ENCODE measurements at regions not wholly inside any gene's neighbourhood (a gene's known extent, or its start where the extent isn't known, plus 50 kb on each side); places are given as distances from the start of the nearest gene placed in this dataset.

DNA sequence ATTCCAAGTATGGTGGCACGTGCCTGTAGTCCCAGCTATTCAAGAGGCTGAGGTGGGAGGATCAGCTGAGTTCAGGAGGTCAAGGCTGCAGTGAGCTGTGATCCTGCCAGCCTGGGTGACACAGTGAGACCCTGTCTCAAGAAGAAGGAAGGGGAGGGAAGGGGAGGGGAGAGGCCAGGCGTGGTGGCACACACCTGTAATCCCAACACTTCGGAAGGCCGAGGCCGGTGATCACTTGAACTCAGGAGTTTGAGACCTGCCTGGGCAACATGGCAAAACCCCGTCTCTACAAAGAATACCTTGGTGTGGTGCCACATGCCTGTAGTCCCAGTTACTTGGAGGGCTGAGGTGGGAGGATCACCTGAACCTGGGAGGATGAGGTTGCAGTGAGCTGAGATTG is 145.7 kb downstream of the SHANK2 start:
- 95% methylated on average over 6 of the region's 6 CpGs for WGBS
- H3K4me3 ChIP-seq (ENCODE audit: low read depth in 1 of 3, low read length in 3 of 3) = no peak overlapping the region
- H3K4me1 ChIP-seq (ENCODE audit: control insufficient read depth in 4 of 4, insufficient read depth in 4 of 4, low read length in 3 of 4) = no peaks in the 10 kb centered on the region
- no peaks in the 10 kb centered on the region for H3K9me3 ChIP-seq (ENCODE audit: control insufficient read depth in 4 of 4, low read length in 3 of 4)
- no peak overlapping the region for H3K27ac ChIP-seq (ENCODE audit: low read depth in 1 of 2, low read length in 2 of 2)
- DNase-seq (ENCODE audit: low spot score) = no peak
- H3K36me3 ChIP-seq (ENCODE audit: control insufficient read depth in 4 of 4, insufficient read depth in 3 of 4, low read depth in 1 of 4, low read length in 3 of 4) = peaks cover 3 to 45% (median 12%) of the 10 kb centered on the region in 4 donors
- no peak overlapping the region for H3K9ac ChIP-seq (ENCODE audit: low read depth in 1 of 2, low read length in 2 of 2)
- TF ChIP-seq, protein P1, sequence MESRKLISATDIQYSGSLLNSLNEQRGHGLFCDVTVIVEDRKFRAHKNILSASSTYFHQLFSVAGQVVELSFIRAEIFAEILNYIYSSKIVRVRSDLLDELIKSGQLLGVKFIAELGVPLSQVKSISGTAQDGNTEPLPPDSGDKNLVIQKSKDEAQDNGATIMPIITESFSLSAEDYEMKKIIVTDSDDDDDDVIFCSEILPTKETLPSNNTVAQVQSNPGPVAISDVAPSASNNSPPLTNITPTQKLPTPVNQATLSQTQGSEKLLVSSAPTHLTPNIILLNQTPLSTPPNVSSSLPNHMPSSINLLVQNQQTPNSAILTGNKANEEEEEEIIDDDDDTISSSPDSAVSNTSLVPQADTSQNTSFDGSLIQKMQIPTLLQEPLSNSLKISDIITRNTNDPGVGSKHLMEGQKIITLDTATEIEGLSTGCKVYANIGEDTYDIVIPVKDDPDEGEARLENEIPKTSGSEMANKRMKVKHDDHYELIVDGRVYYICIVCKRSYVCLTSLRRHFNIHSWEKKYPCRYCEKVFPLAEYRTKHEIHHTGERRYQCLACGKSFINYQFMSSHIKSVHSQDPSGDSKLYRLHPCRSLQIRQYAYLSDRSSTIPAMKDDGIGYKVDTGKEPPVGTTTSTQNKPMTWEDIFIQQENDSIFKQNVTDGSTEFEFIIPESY (IDR thresholded peaks at IDR 0.05) = no peak
- TF ChIP-seq HNF4G (IDR thresholded peaks at IDR 0.05) = no peak
- TF ChIP-seq JUND (IDR thresholded peaks at IDR 0.05) = no peak
- no peak for TF ChIP-seq RXRA (IDR thresholded peaks at IDR 0.05)
- TF ChIP-seq, protein P2, sequence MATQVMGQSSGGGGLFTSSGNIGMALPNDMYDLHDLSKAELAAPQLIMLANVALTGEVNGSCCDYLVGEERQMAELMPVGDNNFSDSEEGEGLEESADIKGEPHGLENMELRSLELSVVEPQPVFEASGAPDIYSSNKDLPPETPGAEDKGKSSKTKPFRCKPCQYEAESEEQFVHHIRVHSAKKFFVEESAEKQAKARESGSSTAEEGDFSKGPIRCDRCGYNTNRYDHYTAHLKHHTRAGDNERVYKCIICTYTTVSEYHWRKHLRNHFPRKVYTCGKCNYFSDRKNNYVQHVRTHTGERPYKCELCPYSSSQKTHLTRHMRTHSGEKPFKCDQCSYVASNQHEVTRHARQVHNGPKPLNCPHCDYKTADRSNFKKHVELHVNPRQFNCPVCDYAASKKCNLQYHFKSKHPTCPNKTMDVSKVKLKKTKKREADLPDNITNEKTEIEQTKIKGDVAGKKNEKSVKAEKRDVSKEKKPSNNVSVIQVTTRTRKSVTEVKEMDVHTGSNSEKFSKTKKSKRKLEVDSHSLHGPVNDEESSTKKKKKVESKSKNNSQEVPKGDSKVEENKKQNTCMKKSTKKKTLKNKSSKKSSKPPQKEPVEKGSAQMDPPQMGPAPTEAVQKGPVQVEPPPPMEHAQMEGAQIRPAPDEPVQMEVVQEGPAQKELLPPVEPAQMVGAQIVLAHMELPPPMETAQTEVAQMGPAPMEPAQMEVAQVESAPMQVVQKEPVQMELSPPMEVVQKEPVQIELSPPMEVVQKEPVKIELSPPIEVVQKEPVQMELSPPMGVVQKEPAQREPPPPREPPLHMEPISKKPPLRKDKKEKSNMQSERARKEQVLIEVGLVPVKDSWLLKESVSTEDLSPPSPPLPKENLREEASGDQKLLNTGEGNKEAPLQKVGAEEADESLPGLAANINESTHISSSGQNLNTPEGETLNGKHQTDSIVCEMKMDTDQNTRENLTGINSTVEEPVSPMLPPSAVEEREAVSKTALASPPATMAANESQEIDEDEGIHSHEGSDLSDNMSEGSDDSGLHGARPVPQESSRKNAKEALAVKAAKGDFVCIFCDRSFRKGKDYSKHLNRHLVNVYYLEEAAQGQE (IDR thresholded peaks at IDR 0.05) = no peak
- TF ChIP-seq MAX (IDR thresholded peaks at IDR 0.05) = no peak
- TF ChIP-seq HNF4A (conservative IDR thresholded peaks at IDR 0.05) = no peak
- no peak for TF ChIP-seq FOXA2 (IDR thresholded peaks at IDR 0.05)
- no peak for TF ChIP-seq GABPA (IDR thresholded peaks at IDR 0.05 in 1 of 2, conservative IDR thresholded peaks at IDR 0.05 in 1 of 2)
- TF ChIP-seq RAD21 (IDR thresholded peaks at IDR 0.05) = no peak
- no peak for TF ChIP-seq SP1 (IDR thresholded peaks at IDR 0.05)
- no peak for TF ChIP-seq FOXA1 (IDR thresholded peaks at IDR 0.05)
- TF ChIP-seq NR2F2 (IDR thresholded peaks at IDR 0.05) = no peak
- TF ChIP-seq YY1 (IDR thresholded peaks at IDR 0.05) = no peak
- H3K27me3 ChIP-seq (ENCODE audit: control insufficient read depth in 4 of 4, insufficient read depth in 4 of 4, low read length in 3 of 4) = no peaks in the 10 kb centered on the region

DNA sequence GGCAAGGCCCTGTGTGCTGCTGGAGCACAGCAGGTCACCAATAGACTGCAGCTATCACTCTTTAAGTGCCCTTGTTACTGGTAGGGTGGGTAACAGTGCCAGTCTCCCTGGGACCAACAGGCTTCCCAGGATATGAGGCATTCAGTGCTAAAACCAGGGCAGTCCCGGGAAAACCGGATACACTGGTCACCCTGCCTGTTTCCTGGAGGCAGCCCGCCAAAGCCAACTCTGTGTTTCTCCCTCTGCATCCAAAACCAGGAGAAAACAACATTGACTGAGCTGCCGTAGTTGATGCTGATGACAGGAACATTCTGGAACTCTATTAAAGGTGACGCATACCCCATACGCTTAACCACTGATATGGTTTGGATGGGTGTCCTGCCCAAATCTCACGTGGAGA is 149.1 kb downstream of the SHANK2 start:
- Histone ChIP-seq H3K36me3 (ENCODE audit: control insufficient read depth in 4 of 4, insufficient read depth in 3 of 4, low read depth in 1 of 4, low read length in 3 of 4) (peaks cover 0 to 27% (median 7%) of the 10 kb centered on the region in 4 donors), H3K27ac (ENCODE audit: low read depth in 1 of 2, low read length in 2 of 2) (no peak overlapping the region), H3K27me3 (ENCODE audit: control insufficient read depth in 4 of 4, insufficient read depth in 4 of 4, low read length in 3 of 4) (no peaks in the 10 kb centered on the region), H3K9ac (ENCODE audit: low read depth in 1 of 2, low read length in 2 of 2) (no peak overlapping the region), H3K4me3 (ENCODE audit: low read depth in 1 of 3, low read length in 3 of 3) (no peak overlapping the region), H3K9me3 (ENCODE audit: control insufficient read depth in 4 of 4, low read length in 3 of 4) (no peaks in the 10 kb centered on the region), H3K4me1 (ENCODE audit: control insufficient read depth in 4 of 4, insufficient read depth in 4 of 4, low read length in 3 of 4) (no peaks in the 10 kb centered on the region)
- WGBS = 80% methylated on average over 7 of the region's 7 CpGs
- TF ChIP-seq TAF1 (conservative IDR thresholded peaks at IDR 0.05) (no peak), HNF4G (IDR thresholded peaks at IDR 0.05) (no peak), MAX (IDR thresholded peaks at IDR 0.05) (no peak), CTCF (IDR thresholded peaks at IDR 0.05; ENCODE audit: low read depth, low read length, missing input control) (no peak), FOXA1 (IDR thresholded peaks at IDR 0.05) (no peak), NR2F2 (IDR thresholded peaks at IDR 0.05) (no peak), SP1 (IDR thresholded peaks at IDR 0.05) (no peak), RXRA (IDR thresholded peaks at IDR 0.05) (no peak), YY1 (IDR thresholded peaks at IDR 0.05) (no peak), EGR1 (IDR thresholded peaks at IDR 0.05; ENCODE audit: low read depth in 2 of 2) (no peak)
- TF ChIP-seq, protein P3, sequence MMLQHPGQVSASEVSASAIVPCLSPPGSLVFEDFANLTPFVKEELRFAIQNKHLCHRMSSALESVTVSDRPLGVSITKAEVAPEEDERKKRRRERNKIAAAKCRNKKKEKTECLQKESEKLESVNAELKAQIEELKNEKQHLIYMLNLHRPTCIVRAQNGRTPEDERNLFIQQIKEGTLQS (IDR thresholded peaks at IDR 0.05) = no peak
- TF ChIP-seq, protein P2 (IDR thresholded peaks at IDR 0.05) = no peak
- TF ChIP-seq, protein P1 (IDR thresholded peaks at IDR 0.05) = no peak
- DNase-seq (ENCODE audit: low spot score) = no peak

All from liver (tissue), 8 donors.